Renal pelvis (tissue), 1 donor: ENCODE measurements at regions not wholly inside any gene's neighbourhood (a gene's known extent, or its start where the extent isn't known, plus 50 kb on each side); places are given as distances from the start of the nearest gene placed in this dataset.
"Not testable (repeated sequence)": the region's sequence is repeated elsewhere in the genome, so short reads cannot be mapped to it uniquely, and the experiment has no call there.

Experiments used
- DNase-seq: peaks from one replicate; pipeline ENCODE4 v3.0.0-alpha.2; 2013

- DNase-seq, result no peak
Observed at GRCh38 chr12:82529101-82529500, 157.6 kb upstream of the TMTC2 start.

DNA sequence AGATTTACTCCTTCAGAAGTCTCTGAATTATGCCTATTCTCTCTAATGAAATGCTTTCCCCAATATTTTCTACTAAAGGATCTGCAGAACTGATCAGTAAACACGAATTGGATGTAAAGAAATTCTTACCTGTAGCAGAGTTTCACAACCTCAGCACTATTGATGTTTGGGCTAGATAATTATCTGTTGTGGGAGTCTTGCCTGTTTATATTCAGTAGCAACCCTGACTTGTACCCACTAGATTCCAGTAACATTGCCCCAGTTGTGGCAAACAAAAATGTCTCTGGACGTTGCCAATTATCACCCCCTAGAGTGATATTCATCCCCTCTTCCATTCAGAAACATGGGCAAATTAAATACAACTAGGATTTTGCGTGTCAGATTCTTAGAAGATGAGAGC lies 156.8 kb upstream of the TMTC2 start:
- no peak for DNase-seq

- no peak for DNase-seq
Observed at GRCh38 chr12:82530394-82530793, 156.3 kb upstream of the TMTC2 start.

DNA sequence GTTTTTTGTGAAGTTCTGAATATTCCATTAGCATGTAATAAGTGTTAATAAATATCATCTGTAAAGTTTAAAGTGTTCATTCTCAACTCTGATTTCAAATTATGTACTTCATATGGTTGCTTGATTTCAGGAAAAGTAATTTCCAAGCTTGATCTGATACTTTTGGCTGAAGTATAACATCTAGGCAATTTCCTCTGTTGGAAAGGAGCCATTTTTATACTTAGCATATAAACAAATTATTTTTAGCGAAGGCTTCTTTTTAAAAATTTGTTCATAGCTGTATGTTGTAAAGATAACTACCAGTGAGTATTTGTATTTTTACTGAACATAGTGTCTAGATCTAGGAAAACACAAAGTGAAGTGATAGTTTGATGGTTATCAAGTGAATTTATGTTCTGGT lies 153.4 kb upstream of the TMTC2 start:
- DNase-seq, result no peak

- DNase-seq, result no peak
Observed at GRCh38 chr12:82537436-82537835, 149.3 kb upstream of the TMTC2 start.

- no peak for DNase-seq
Observed at GRCh38 chr12:82554529-82554928, 132.2 kb upstream of the TMTC2 start.

DNA sequence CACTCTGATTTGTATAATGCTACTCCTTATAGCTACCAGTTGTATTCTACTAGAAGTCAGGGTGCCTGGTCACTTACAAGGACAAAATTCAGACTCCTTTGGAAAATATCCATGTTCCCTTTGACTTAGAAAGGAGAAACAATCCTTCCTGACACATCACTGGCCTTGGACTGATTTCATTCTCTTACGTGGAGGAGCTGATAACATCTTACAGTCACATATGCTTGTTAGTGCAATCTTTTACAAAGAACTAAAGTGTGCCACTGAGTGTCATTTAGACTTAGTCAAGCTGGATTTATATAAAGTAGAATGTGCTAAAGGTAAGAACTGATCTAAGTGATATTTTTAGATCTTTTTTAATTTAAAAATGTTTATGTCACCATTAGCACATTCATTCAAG lies 131.0 kb upstream of the TMTC2 start:
- DNase-seq, result no peak

DNA sequence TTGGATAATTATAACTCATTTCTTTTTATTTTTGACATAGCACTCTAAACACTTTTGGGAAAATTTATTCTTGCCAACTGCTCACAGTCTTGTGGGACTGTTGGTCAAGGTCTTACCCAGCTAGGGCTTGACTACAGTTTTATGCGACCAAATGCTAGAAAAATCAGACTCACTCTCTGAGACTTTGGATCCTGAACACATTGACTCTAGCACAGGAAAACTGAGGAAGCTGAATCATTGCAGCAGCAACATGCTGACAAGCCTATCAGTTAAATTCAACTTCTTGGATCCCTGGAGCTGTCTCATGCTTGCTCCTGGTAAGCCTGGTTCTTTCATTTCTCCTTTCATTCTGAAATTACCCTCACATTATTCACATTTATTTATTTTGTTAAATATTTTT lies 120.7 kb upstream of the TMTC2 start:
- no peak for DNase-seq

- DNase-seq, result no peak
Observed at GRCh38 chr12:82567688-82568087, 119.0 kb upstream of the TMTC2 start.

DNA sequence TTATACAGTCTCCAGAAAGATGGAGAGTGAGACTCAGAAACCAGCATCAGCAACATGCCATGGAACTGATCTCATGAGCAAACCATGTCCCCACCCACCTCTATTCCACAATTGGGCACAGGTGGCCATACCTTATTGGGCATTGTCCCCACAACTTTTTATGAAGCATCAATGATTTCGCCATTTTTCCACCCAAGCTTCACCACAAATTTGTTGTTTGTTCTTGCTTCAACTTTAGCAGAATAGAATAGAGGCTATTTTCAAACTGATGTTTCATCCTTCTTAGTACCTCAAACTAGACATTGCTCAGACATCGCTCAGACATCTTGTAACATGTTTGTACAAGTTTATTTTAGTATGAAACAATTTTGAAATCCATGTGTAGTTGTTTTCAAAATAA lies 112.5 kb upstream of the TMTC2 start:
- no peak for DNase-seq

DNA sequence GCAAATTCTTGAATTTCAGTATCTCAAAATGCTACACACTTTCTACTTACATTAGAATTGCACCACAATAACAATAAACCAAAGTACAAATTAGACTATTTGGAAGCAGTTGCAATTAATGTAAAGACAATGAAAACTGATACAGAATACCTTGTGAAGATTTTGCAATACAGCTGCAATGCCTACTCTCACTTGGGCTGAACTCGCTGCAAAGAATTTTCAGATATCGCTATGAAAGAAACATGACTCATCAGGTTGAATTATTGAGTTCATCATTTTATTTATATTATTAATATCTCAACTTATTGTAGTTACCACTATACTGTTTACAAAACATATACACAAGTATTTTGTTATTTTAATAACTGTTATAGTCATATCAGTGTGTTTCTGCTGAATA lies 108.0 kb upstream of the TMTC2 start:
- DNase-seq, result no peak

- DNase-seq, result no peak
Observed at GRCh38 chr12:82583756-82584155, 103.0 kb upstream of the TMTC2 start.

GRCh38 chr12:82593143-82593542 lies 93.6 kb upstream of the TMTC2 start:
- DNase-seq, result no peak

- DNase-seq, result peak; percentile 40
Observed at GRCh38 chr12:82593901-82594396, 92.8 kb upstream of the TMTC2 start.

DNA sequence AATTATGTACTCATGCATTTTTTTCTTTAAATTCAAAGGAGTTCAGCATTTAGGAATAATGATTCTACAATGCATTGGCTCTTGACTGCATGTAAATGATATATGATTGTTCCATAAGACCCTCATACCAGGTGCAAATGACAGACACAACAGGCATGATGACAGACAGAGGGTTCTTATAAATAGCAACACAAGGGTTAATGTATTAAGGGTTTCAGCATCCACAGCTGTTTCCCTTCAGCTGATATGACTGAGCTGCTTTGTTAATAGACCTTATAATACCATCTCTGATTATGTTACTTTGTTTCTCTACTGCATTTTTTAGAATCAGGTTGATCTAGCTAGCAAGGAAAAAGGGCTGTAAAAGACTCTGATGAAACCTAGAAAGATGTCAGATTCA lies 90.8 kb upstream of the TMTC2 start:
- no peak for DNase-seq

DNA sequence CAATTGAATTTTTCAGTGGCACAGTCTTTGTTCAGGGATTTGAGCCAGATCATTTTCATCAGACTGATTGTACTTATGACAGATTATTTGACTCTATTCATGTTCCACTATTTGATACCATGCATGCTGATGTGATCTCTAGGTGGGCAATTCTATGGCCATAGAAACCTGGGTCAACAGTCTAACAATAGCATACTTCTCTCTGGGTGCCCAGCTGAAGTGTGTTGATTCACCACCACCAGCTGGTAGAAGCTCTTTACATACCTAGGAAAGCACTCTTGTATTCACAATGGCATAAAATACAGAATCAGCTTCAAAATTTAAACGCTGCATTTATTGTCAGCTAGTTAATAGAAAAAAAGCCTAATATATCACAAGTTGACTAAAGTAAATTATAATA lies 90.2 kb upstream of the TMTC2 start:
- no peak for DNase-seq

- no peak for DNase-seq
Observed at GRCh38 chr12:82600379-82600778, 86.3 kb upstream of the TMTC2 start.

DNA sequence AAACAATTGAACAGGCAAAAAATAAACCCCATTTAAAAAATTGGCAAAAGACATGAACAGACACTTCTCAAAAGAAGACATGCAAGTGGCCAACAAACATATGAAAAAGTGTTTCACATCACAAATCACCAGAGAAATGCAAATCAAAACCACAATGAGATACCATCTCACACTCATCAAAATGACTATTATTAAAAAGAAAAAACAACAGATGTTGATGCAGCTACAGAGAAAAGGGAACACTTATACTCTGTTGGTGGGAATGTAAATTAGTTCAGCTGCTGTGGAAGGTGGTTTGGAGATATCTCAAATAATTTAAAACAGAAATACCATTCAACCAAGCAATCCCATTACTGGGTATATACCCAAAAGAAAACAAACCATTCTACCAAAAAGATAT lies 83.1 kb upstream of the TMTC2 start:
- not testable (repeated sequence) for DNase-seq

- DNase-seq, result no peak
Observed at GRCh38 chr12:82605115-82605514, 81.6 kb upstream of the TMTC2 start.

DNA sequence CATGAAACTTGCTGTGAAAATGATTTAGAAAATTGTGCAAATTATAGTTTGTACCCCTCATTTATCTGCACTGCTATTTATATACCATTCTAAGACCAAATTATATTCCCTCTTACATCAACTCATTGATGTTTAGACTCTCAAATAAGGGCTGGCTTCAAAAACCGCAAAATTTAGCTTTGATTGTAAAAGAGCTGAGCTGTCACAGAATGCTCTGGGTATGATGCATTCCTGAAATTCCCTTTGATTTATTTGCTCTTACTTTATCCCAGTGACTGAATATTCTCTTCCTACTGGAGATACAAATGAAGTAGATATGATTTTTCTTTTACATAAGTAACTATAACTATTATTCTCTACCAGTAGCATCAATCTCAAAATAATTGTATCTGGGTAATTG lies 78.0 kb upstream of the TMTC2 start:
- DNase-seq, result no peak

- DNase-seq, result no peak
Observed at GRCh38 chr12:82609234-82609914, 77.3 kb upstream of the TMTC2 start.

DNA sequence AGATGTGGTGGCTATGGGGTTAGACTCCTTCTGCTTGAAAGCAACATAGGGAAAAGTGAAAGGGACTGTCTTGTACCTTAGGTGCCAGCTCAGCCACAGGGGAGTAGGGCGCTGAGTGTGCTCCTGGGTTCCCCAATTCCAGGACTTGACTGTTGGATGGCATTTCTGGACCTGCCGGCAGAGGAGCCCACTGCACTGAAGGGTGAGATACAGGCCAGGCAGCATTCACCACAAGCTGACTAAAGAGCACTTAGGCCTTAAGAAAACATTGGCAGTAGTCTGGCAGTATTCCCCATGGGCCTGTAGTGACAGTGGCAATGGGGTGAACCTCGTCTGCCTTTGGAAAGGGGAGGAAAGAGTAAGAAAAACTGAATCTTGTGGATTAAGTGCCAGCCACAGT lies 67.1 kb upstream of the TMTC2 start:
- DNase-seq, result no peak

- no peak for DNase-seq
Observed at GRCh38 chr12:82620917-82621316, 65.8 kb upstream of the TMTC2 start.

GRCh38 chr12:82625523-82625922 lies 61.2 kb upstream of the TMTC2 start:
- DNase-seq, result no peak

DNA sequence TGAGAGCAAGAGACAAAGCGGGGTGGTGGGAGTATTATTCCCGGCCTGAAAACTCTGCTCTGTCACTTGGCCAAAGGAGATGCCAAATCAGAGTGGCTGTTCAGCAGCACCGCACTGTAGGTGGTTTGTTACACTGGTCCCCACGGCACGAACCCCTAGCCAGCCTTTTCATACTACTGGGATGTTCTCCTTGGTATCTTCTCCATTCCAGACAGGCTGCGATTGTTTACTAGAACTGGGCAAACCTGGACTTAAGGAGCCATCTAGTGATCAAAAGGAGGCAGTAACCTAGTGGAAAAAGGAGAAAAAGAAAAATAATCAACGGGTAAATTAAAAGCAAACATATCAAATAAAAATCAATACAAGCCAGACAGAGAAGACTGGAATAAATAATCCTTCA lies 58.9 kb upstream of the TMTC2 start:
- DNase-seq, result no peak
